ENCODE measurements at regions not wholly inside any gene's neighbourhood (a gene's known extent, or its start where the extent isn't known, plus 50 kb on each side); places are given as distances from the start of the nearest gene placed in this dataset.

- Mint-ChIP-seq H3K9me3 (ENCODE audit: low read depth) (peaks cover 8% of the 10 kb centered on the region), H3K36me3 (ENCODE audit: low read depth) (no peaks in the 10 kb centered on the region), H3K27me3 (ENCODE audit: low read depth) (no peaks in the 10 kb centered on the region), H3K4me1 (ENCODE audit: low read depth) (peaks cover 52% of the 10 kb centered on the region), H3K4me3 (ENCODE audit: unreplicated experiment) (no peak overlapping the region), H3K27ac (ENCODE audit: unreplicated experiment) (no peak overlapping the region)
- TF ChIP-seq CTCF (IDR thresholded peaks at IDR 0.05), result no peak
- DNase-seq (ENCODE audit: low spot score), result no peak
These were observed 111.3 kb downstream of the TMEM170B start for GRCh38 chr6:11648889-11649288.

- Mint-ChIP-seq H3K9me3 (ENCODE audit: low read depth) (peaks cover 8% of the 10 kb centered on the region), H3K4me1 (ENCODE audit: low read depth) (peaks cover 65% of the 10 kb centered on the region), H3K36me3 (ENCODE audit: low read depth) (no peaks in the 10 kb centered on the region), H3K27ac (ENCODE audit: unreplicated experiment) (peak overlapping the region; percentile 39), H3K27me3 (ENCODE audit: low read depth) (no peaks in the 10 kb centered on the region), H3K4me3 (ENCODE audit: unreplicated experiment) (no peak overlapping the region)
- no peak for DNase-seq (ENCODE audit: low spot score)
- TF ChIP-seq CTCF (IDR thresholded peaks at IDR 0.05), result no peak
These were observed 112.6 kb downstream of the TMEM170B start for GRCh38 chr6:11650025-11650696.

- no peak for TF ChIP-seq CTCF (IDR thresholded peaks at IDR 0.05)
These were observed 113.2 kb downstream of the TMEM170B start for GRCh38 chr6:11650711-11651110.

GRCh38 chr6:11653028-11653583 lies 115.6 kb downstream of the TMEM170B start:
- Mint-ChIP-seq H3K36me3 (ENCODE audit: low read depth) (no peaks in the 10 kb centered on the region), H3K4me1 (ENCODE audit: low read depth) (peaks cover 67% of the 10 kb centered on the region), H3K27me3 (ENCODE audit: low read depth) (no peaks in the 10 kb centered on the region), H3K4me3 (ENCODE audit: unreplicated experiment) (no peak overlapping the region), H3K27ac (ENCODE audit: unreplicated experiment) (peak overlapping the region; percentile 87), H3K9me3 (ENCODE audit: low read depth) (peaks cover 5% of the 10 kb centered on the region)
- TF ChIP-seq CTCF (IDR thresholded peaks at IDR 0.05), result no peak
- DNase-seq (ENCODE audit: low spot score), result no peak

More at GRCh38 chr6:11650711-11651110, 113.2 kb downstream of the TMEM170B start:
- H3K4me3 Mint-ChIP-seq (ENCODE audit: unreplicated experiment), result no peak overlapping the region
- H3K27ac Mint-ChIP-seq (ENCODE audit: unreplicated experiment), result no peak overlapping the region
- no peaks in the 10 kb centered on the region for H3K36me3 Mint-ChIP-seq (ENCODE audit: low read depth)
- H3K27me3 Mint-ChIP-seq (ENCODE audit: low read depth), result no peaks in the 10 kb centered on the region
- H3K9me3 Mint-ChIP-seq (ENCODE audit: low read depth), result peaks cover 8% of the 10 kb centered on the region
- DNase-seq (ENCODE audit: low spot score), result no peak
- peaks cover 66% of the 10 kb centered on the region for H3K4me1 Mint-ChIP-seq (ENCODE audit: low read depth)

GRCh38 chr6:11654876-11655275 lies 117.3 kb downstream of the TMEM170B start:
- H3K27ac Mint-ChIP-seq (ENCODE audit: unreplicated experiment), result peak overlapping the region; percentile 84
- no peak for DNase-seq (ENCODE audit: low spot score)
- no peak for TF ChIP-seq CTCF (IDR thresholded peaks at IDR 0.05)
- no peaks in the 10 kb centered on the region for H3K27me3 Mint-ChIP-seq (ENCODE audit: low read depth)
- H3K4me1 Mint-ChIP-seq (ENCODE audit: low read depth), result peaks cover 63% of the 10 kb centered on the region
- no peaks in the 10 kb centered on the region for H3K36me3 Mint-ChIP-seq (ENCODE audit: low read depth)
- H3K4me3 Mint-ChIP-seq (ENCODE audit: unreplicated experiment), result no peak overlapping the region
- no peaks in the 10 kb centered on the region for H3K9me3 Mint-ChIP-seq (ENCODE audit: low read depth)

All from chondrocyte (in vitro differentiated cells).